Activated CD4-positive, alpha-beta T cell treated with anti-CD3 and anti-CD28 coated beads for 48 hours (primary cell): ENCODE measurements at regions not wholly inside any gene's neighbourhood (a gene's known extent, or its start where the extent isn't known, plus 50 kb on each side); places are given as distances from the start of the nearest gene placed in this dataset.

Experiments used
- DNase-seq: peaks from one replicate; pipeline ENCODE4 v3.0.0-alpha.2; 2020

DNA sequence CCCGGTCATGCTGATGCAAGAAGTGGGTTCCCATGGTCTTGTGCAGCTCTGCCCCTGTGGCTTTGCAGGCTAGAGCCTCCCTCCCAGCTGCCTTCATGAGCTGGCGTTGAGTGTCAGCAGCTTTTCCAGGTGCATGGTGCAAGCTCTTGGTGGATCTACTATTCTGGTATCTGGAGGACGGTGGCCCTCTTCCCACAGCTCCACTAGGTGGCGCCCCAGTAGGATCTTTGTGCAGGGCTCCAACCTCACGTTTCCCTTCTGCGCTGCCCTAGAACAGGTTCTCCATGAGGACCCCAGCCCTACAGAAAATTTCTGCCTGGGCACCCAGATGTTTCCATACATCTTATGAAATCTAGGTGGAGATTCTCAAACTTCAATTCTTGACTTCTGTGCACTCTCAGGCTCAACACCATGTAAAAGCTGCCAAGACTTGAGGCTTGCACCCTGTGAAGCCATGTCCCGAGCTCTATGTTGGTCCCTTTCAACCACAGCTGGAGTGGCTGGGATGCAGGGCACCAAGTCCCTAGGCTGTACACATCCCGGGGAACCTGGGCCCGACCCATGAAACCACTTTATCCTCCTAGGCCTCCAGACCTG, 238.4 kb upstream of the MDFIC2 start:
- DNase-seq, result peak; percentile 83

DNA sequence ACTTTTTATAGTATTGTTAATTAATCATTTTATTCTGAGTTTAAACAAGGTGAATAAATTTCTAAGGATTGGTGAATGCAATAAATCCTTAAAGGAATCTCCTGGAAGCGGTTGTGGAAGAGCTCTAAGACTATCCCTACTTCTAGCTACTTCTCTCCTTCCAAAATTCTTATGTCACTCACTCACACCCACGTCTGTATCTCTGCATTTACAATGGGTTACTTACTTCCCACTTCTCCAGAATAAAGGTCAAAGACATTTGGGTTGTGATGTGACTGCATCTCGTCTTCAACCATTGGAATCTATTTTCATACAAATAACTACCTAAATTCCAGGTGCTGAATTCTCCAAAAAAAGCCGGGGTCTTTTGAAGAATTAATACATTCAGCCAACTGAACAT, 234.2 kb upstream of the MDFIC2 start:
- no peak for DNase-seq

DNA sequence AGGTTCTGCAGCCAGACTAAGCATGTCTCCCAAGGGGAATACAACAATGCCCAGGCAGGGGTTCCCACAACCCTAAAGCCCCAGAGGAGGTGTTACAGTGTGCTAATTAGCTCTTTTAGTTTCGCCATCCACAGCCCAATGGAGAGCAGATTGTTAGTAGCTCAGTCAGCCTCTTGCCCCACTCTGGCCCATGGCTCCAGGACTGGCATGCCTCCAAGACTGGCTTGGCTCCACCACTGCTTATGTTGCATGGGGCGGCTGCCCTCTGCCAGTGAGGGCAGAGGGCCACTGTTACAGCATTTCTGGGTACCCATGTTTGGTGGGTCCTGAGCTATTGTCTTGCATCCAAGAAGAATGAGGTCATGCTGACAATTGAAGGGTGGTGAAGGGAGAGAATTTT, 231.1 kb upstream of the MDFIC2 start:
- no peak for DNase-seq

DNA sequence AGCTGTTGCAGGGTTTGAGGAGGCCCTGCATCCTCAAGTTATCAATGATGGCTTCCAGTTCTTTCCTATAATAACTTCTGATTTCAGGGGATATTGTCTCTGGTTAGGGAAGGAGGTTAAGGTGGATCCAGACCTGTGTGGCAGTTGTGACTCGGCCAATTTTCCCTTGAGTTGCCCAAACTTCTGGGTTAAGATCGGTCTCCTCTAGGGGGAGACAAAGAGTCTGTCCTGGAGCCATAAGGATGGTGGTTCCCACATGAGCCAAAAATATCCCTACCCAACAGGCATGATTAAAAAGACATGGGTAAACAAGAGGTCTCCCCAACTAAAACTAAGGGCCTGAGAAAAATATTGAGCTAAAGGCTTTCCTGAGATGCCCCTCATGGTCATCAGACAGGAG, 227.5 kb upstream of the MDFIC2 start:
- DNase-seq, result peak; percentile 9

DNA sequence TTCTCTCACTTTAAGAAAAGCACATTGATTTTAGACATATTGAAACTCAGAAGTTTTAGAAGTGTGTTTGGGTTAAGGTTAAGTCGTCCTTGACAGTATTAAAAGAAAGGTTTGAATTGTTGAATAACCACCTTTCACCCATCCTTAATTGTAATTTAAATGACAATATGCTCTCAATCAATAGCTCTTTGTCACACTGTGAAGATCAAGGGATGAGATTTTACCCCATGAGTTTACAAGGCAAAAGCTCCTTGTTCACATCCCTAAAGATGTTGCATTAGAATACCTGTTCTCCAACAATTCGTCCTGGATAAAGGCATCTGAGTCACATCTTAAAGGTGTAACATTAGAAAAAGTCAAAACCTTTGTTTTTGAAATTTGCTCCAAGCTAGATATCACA, 220.4 kb upstream of the MDFIC2 start:
- DNase-seq, result no peak

DNA sequence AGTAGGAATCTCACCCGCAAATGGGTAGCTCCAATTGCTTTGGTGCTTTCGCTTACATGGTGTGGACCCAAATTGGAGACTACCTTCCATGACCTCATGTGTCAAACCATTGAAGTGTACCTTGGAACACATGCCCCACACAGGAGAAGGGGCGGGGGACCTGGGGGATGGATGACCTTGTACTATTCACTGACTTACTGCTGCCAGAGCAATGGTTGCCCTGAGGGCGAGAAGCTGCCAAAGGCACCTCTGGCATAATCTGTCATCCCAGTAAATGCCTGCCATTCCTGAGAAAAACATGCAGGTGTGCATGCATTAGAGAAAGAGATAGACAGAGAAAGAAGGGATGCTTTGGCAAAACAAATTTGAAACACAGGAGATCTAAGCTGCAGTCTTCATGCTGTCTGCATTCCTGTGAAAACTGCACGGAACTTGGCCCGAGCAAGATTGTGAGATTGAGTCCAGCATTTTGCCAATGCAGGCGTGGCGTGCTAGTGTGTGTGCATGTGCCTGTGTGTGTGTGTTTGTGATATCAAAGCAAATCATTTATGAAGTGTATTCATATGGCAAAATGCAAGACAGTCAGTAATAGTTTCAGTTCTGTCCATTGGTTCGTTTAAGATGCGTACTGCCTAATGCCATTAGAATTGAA, 219.5 kb upstream of the MDFIC2 start:
- no peak for DNase-seq

DNA sequence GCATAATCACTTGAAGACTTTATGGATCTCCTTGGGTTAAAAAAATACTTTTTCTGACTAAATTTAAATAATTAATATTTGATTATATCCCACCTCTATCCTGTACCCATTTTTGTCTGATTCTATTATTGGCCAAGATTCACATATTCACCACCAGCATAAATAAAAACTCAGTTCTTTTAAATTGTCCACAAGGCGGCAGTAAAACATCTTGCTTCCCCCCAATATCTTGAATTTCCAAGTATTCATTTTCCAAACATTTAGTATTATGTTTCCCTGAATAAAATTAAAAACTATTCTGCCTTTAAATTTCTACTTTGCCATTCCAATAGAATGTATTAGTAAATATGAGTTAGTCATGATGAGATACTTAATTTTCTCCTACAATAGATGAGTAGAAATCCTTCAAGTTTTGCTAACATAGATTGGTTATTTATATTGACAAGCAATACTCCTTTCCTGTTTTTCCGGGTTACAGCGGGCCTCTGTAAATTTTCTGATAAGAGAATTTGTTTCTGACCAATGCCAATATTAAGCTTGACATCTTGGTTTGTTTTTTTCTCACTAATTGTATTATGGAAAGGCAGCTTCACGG, 218.7 kb upstream of the MDFIC2 start:
- DNase-seq, result no peak

DNA sequence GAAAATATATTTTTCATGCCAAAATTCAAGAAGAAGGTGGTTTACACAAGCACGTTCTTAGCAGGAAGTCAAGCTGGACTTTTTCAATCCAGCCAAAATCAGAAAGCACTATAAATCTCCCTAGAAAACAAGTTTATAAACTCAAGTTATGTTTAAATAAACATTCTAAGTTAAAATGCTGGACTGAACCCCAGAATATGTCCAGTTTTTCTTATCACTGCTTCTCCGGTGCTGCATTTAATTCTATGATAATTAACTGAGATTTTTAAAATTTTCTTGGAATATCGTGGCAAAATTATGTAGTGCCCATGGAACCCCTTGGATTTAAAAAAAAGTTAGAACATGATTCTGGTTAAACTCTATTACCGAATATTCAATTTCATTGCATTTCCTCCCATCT, 218.2 kb upstream of the MDFIC2 start:
- DNase-seq, result no peak

DNA sequence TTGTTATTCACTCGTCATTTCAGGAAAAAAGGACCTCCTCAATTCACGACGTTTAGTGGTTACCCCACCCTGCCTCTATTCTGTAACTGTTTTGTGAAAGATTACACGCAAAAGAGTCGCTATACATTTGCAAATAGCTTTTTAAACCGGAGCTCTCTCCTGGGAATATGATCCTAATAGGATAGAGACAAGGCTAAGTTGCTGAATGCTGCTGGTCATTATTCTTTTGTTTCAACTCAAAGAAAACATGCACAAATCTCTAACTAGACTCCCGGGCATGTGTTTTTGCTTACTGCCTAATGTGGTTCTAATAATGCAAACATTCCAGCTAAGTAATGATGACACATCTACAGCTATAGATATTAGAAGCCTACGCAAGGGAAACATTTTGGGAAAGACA, 214.6 kb upstream of the MDFIC2 start:
- DNase-seq, result no peak

DNA sequence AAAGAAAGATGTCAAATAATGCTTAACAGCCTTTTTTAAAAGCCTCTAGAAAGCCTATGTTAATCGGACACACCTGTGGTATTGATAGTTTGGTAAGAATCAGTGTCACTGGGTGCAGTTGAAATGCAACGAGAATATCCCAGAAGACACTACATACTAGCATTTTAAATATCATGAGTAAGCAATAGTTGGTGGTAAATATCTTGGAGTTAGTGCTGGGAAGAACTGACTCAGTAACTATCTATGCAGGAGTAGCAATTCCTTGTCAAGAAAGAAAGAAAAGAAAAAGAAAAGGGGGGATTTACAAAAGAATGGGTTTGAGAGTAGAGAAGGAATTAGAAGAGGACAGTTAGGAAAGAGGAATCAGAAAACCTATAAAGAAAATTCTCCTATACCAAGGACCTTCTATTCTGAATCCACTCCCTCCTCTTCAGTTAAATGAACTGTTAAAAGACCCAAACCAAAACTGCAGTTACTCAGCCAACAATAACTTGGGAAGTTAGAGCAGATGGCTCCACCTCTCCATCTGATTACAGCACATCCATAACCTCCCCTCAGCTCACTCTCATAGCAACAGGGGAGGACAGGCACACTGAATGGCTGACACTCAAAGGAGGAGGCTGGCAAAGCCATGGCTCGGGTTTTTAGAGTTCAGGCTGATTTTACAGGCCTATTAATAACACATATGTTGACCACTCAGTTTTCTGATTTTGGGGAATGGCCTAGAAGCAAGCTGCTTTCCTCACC, 207.6 kb upstream of the MDFIC2 start:
- DNase-seq, result no peak

DNA sequence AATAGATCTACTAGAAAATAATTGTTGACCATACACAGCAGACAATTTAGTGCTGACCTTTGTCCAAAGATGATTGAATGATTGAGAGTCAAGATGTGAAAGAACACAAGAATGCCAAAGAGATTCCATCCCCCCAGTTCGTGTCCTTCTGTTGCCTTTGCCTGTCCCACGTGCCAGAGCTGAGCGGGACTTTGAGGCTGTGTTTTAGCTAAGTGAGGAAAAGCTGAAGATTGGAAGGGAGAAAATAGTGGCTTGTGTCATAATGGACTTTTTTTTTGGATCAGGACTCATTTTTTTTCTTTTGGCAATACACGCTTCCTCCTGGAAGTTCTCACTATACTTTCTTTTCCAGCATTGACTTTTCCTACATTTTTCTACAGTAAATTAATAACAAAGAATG, 206.6 kb upstream of the MDFIC2 start:
- DNase-seq, result no peak

DNA sequence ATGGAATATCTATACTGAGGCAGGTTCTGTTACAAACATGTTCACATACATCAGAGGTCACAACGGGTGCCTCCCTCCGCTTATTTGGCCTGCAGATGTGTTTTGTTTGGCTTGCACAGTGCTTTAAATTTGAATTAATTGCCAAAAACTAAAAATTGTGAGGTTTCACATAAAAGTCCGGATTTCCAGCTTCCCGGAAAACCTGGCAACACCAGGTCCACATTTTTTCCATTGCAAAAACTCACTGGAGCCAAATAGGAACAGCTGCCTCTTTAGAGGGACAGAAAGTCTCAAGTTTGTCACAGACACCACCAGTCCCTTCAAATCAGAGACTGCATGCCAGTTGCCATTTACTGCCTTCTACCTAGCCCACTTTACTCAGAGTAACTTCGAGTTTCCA, 205.9 kb upstream of the MDFIC2 start:
- DNase-seq, result no peak

DNA sequence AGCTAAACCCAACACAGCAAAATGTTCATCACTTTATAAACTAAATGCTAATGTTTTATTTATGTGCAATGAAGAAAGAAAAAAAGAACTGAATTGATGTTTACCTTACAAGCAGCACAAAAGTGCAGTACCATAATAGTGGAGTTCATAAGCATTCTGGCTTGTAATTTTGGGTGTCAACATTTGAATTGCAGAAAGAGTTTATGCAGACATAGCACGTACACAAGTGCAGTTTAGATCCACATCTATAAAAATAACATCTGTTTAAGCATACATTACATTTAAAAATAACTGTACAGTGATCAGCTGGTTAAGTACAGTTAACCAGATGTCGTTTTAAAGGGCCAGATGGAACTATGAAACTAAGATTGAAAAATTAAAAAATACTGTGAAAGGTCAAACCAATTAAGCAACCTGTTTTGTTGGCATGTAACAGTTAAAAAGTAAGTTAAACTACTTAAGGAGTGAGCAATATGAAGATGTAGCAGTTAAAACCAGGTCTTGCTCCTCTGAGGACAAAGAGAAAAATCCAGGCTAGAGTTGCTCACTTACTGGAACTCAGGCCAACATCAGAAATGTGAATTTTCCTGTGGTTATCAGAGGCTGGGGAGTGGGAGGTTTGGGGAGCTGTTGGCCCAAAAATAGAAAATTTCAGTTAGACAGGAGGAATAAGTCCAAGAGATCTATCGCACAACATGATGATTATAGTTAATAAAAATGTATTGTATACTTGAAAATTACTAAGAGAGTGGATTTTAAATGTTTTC, 204.9 kb upstream of the MDFIC2 start:
- no peak for DNase-seq

DNA sequence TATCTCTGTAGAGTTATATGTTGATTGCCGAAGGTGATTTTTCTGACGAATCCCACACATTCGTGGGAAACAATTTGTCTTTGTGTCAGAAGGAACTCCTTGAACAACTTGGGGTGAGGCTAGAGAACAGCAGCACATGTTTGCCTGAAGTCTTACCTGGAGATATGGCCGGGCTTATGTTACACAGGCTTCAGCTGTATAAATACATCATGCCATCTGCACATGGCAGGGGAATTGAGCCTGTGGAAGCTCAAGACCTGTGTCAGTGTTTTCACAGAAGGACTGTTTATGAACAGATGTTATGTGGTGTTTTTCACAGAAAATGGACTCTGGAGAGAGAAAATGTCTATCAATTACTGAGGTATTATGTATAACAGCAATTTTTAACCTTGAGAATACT, 203.6 kb upstream of the MDFIC2 start:
- DNase-seq, result no peak

DNA sequence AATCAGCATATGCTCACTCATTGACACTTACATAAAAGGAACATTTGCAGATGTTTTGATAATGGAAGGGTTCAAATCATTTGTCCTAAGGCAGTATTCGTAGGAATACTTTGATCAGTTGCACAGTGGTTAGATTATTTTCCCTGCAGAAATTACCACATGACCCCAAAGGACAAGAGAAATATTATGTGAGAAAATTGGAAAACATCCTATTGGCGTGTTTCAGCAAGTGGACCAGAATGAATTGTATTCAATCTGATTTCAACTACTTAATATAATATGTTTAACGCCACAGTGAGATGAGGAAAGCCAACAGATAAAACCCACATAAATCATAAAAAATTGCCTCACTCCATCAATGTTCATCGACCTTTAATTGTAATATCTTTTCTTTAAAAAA, 195.0 kb upstream of the MDFIC2 start:
- no peak for DNase-seq

DNA sequence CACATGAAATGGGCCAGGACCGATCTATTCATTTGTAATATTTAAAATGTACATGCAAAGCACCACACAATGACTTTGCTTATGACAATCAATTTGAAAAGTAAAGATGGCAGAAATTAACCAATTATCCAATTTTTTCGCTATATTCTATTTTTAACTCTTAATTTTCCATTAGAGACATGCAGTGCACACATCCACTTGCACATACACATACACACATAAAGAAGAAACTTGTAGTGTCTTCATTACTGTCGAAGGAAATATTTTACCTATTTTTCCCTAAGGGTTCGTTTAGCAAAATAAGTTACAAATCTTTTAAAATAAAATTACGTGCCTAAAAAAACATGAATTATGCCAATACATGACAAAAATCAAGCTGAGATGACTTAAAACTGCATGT, 194.3 kb upstream of the MDFIC2 start:
- DNase-seq, result no peak

DNA sequence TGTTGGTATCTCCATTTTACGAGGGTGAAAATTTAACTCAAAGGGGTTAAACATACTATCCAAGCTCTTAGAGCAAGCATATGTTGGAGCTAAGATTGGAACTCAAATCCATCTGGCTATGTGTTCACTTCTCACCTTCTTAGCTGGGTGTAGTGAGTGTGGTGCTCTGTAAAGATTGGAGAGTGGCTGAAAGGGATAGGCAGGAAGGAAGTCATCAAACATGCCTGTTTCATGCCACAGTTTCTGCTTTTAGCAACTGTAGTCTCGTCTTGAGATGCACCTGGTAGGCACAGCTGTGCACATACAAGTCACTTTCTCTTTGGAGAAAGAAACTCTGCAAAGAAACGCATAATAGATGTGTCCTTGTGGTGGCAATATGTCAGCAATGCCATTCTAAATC, 189.1 kb upstream of the MDFIC2 start:
- no peak for DNase-seq

DNA sequence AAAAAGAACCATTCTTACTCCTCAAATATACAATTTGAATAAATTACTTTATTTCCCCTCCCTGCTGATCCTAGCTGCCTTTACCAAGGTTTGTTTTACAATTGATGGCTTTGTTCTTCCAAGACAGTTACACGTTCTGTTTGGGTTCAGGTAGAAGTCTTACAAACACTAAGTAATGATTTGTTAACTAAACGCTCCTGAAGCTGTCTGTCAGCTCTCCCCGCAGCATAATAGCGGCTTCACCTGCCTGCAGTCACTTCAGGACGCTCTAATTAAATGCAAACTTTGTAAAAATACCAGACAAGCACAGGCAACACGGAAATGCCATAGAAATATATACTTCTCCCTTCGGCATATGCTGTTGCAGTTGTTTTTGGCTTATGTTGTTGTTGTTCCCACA, 176.4 kb upstream of the MDFIC2 start:
- no peak for DNase-seq

DNA sequence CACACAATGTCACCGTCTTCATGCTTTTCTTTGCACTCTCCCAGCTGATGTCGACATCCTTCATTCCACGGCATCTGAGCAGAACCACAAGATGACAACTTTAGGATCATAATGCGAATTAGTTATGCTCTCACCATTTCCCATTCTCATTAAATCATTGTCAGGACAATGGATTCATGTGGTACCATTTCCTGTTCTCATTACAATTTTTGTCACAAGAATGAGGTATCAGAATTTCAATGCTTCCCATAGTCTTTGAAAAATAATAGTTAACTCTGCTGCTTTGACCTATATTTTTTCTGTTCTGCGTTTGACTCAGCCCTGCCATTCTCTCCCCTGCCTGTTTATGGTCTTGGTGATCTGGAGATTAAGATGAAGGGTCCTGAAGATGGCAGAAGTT, 175.7 kb upstream of the MDFIC2 start:
- DNase-seq, result no peak

DNA sequence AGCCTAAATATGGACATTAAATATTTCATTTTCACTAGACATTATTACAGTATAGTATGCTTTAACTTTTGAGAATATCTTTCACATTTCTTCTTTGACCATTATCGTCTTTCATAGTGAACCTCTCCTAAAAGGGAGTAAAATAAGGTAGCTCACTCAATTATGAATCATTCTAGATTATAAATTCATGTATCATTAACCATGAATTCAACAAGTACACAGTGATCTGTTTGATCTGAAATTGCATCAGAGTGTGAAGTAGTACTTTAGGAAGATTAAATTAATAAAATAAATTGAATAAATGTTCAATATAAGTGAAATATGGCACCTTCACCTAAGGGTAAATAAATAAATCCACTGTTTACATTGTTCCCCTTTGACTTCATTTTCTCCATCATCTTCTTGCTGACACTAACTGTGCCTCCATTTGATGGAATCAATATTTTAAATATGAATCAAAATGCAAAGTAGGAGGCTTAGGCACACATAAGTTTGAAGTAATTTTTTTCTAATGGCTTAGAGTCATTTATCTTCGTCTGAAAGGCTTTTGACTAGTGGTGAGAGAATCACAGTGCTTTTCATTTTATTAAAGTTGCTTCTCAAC, 174.1 kb upstream of the MDFIC2 start:
- DNase-seq, result no peak

DNA sequence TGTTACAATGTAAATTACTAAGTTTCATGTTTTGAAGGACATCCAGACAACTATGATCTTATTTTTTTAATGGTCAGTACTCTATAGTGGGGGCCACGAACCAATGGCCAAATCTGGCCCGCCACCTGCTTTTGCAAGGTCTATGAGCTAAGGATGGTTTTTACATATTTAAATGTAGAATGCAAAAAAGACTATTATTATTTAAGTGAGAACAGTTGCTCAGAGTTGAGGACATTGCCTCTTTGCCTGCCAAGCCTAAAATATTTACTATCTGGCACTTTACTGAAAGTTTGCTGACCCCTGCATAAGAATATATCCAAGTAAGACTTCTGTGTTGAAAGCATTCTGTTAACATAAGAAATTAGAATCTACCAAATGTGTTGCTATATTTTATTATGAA, 163.7 kb upstream of the MDFIC2 start:
- DNase-seq, result no peak

DNA sequence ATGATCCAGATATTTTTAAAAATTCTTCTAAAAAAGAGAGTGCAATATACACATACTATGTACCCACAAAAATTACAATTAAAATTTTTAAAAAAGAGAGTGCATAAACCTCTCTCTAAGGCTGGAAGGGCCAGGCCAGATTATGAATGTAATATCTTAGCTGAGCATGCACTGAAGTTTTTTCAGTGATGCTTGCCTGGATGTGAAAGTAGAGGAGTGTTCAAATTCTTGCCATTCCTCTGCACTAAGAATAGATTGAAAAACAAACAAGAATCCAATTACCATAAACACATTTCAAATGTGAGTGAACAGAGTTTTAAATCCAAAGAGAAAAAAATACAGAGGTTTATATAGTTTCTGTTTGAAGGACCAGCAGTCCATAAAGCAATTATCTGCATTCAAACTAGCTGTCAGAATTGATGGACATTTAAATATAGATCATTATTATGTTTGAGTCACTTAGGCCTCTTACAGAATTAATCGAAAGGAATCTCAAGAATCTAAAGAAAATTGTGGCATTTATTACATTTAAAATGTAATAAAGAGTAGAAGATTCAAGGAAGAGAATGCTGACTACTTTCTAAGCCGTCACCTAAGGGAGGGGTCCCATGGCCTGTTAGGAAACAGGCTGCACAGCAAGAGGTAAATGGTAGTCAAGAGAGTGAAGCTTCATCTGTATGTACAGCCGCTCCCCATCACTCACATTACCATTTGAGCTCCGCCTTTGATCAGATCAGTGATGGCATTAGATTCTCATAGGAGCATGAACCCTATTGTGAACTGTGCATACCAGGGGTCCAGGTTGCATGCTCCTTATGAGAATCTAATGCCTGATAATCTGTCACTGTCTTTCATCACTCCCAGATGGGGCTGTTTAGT, 159.3 kb upstream of the MDFIC2 start:
- no peak for DNase-seq
